ENCODE measurements at regions not wholly inside any gene's neighbourhood (a gene's known extent, or its start where the extent isn't known, plus 50 kb on each side); places are given as distances from the start of the nearest gene placed in this dataset.
A peak's percentile ranks its signal among the peaks of the same experiment; 100 is the strongest.
"Not testable (repeated sequence)": the region's sequence is repeated elsewhere in the genome, so short reads cannot be mapped to it uniquely, and the experiment has no call there.

- no peak for DNase-seq (ENCODE audit: low spot score)
Measured at GRCh38 chr13:28573595-28574373, 78.9 kb upstream of the FLT1 start.

DNA sequence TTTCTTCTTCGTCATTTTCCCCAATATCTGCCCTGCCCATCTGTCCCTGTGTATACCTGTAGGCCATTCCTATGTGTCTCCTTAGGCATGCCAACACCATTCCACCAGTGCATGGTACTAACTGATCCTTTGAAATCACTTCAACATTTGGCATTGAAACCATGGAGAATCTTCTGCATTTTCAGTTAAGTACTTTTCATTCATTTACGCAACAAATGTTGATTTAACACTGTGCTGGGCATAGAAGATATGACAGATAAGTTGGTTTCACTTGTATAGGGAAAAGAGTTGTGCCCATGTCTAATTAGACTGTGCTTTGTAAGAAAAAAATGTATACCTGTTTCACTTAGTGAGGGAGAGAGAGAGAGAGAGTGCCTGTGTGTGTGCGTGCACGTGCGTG lies 77.9 kb upstream of the FLT1 start:
- no peak for DNase-seq (ENCODE audit: low spot score)

DNA sequence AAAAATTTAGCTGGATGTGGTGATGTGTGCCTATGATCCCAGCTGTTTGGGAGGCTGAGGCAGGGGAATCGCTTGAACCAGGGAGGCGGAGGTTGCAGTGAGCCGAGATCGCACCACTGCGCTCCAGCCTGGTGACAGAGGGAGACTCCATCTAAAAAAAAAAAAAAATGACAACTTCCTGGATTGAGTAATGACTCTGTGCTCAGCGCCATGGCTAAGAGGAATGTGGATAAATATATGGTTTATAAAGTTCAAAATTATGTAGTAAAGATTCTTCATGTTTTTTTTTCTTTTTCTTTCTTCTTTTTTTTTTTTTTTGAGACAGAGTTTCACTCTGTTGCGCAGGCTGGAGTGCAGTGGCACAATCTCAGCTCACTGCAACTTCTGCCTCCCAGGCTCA lies 75.4 kb upstream of the FLT1 start:
- DNase-seq (ENCODE audit: low spot score): not testable (repeated sequence)

DNA sequence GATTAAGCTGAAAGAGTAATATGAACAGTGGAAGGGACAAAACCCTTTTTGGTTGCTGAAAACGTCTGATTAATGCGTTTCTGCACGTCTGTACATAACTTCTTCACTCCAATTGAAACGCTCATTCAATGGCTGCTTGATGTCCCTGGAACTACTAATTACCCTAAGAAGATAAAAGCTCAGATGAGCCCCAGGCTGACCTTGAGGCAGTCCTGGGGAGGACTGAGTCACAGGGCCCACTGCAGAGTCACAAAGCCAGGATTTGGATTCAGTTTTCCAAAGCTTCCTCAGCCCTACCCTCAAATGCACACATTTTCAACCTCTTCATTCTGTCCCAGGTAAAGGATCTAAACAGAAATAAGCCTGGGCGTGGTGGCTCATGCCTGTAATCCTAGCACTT lies 75.0 kb upstream of the FLT1 start:
- no peak for DNase-seq (ENCODE audit: low spot score)

DNA sequence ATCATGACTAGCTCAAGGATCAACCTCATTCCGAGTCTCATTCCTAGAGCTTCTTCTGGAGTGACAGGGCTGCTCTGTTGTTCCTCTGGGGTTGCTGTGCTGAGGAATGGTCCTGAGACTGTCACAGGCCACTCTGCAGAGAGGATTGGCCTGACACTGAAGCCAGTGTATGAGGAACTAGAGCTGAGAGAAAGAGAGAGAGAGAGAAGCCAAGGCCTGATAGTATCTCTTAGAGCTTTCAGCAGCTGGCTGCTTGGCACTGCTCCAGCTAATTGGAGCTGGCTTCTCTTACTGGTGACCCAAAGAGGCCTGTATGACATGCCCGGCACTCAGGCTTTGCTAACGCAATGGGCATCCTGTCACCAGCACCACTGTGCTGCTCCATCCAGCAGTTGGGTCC lies 73.4 kb upstream of the FLT1 start:
- DNase-seq (ENCODE audit: low spot score): peak; percentile 69

DNA sequence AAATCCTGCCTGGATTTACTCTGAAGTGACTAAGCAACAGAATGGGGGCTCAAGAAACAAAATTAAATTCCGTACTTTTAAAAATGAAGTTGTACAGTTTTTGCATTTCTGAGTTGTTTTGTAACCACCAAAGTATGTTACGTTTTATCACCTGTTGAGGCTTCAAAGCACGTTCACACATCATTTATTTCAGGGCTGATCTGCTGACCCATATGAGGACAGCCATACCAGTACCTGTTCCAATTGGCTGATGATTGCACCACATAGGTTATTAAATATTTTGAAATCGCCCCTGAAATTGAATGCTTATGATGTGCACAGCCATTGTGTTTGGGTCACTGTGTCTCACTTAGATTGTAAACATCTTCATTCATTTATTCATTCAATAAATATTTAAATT lies 72.0 kb upstream of the FLT1 start:
- no peak for DNase-seq (ENCODE audit: low spot score)

GRCh38 chr13:28566283-28566682 lies 71.4 kb upstream of the FLT1 start:
- no peak for DNase-seq (ENCODE audit: low spot score)

DNA sequence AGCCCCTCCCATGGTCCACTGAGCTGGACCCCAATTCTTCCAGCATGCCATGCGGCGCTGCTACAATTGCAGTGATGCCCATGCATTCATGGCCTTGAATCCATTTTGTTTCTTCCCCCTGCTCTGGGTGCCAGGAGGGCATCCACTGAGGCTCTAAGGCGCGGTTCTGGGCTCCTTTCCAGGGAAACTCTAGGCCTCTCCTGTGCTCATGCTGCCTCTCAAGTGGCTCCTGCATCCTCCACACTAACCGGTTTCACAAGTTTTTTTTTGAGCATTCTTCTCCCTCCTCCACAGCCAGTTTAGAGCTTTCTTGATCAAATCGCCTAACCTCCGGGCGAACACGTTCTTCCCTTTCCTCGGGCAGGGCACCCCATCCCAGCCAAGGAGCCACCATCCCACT lies 69.1 kb upstream of the FLT1 start:
- peak; percentile 47 for DNase-seq (ENCODE audit: low spot score)

DNA sequence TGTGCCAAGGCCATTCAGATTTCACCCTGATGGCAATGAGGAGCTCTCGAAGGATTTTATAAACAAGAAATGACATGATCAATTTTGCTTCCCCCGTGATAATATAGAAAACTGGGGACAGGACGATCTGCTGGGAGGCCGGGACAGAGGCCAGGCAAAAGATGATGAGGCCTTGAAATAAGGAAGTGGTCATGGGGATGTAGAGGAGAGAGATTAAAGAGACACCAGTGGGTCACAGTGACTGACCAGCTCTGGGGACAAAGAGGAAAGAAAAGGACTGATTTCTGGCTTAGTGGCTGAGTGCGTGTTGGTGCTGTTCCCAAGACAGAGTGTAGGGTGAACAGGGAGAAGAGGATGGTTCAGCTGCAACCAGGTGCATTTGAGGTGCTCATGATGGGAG lies 68.7 kb upstream of the FLT1 start:
- DNase-seq (ENCODE audit: low spot score): no peak

DNA sequence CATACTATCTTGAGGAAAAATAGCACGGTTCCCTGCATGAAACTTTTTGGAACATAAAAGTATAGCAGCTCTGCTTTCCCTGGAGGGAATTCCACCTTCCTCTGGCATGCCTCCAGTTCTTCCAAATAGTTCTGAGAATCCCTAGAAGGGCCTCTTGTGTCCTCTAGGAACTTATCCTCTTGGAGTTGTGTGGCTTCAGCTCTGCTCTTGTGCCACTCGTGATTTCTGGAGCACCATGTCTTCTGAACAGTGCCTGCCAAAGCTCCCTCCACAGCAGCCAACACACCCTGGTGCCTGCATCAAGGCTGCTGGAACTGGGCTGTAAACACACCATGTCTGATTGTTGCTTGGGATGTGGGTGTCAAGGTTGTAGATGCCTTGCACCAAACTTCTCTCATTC lies 65.7 kb upstream of the FLT1 start:
- DNase-seq (ENCODE audit: low spot score): no peak

DNA sequence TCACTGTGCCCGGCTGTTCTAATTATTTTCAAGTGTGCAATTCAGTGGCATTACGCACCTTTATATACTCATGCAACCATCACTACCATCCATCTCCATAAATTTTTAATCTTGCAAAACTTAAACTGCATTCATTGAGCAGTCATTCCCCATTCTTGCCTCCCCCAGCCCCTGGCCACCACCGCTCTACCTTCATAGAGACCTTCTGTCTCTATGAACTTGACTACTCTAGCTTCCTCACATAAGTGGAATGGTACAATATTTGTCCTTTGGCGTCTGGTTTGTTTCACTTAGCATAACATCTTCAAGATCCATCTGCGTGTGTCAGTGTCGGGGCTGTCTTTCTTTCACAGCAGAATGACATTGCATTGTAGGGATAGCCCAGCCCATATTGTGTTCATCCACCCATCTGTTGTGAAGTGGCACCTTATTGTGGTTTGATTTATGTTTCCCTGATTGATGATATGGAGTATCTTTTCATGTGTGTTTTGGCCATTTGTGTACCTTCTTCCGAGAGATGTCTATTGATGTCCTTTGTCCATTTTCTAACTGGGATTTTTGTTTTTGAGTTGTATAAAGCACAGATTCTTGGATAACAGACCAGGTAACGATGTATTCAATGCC lies 64.8 kb upstream of the FLT1 start:
- no peak for DNase-seq (ENCODE audit: low spot score)

GRCh38 chr13:28558567-28558966 lies 63.6 kb upstream of the FLT1 start:
- DNase-seq (ENCODE audit: low spot score): no peak

DNA sequence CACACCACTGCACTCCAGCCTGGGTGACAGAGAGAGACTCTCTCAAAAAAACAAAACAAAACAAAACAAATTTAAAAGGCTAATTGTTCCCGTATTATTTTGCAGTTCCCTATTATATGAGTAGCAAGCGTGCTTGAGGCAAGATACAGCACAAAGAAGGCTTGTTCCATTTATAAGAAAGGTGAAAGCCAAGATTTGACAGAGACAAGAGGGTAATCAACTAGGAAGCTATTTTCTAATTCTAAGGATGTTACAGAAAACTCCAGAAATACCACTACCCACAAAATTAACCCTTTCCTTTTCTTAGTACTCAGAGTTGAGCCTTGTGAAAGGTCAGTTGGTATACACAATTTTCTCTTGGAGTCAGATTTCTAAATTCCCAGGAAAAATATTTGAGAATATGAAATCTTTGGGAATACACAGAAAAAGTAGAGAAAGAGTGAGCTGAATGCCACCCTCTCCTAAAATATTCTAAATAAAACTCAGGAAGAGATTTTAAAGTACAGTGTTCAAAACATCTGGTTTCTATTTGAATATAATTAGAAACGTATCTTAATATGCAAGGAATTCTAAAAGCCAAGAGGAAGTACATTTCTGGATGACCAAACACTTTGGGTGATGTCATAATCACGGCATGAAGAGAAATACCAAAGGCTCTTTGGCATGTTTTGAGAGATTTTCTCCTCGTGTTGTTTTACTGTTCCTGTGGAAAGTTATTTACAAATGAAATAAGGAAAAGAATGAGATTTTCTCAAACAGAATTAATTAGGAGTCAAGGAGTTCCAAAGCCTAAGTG lies 63.0 kb upstream of the FLT1 start:
- peak; percentile 72 for DNase-seq (ENCODE audit: low spot score)

GRCh38 chr13:28555096-28555495 lies 60.2 kb upstream of the FLT1 start:
- peak; percentile 13 for DNase-seq (ENCODE audit: low spot score)

GRCh38 chr13:28553971-28554370 lies 59.0 kb upstream of the FLT1 start:
- DNase-seq (ENCODE audit: low spot score): no peak

DNA sequence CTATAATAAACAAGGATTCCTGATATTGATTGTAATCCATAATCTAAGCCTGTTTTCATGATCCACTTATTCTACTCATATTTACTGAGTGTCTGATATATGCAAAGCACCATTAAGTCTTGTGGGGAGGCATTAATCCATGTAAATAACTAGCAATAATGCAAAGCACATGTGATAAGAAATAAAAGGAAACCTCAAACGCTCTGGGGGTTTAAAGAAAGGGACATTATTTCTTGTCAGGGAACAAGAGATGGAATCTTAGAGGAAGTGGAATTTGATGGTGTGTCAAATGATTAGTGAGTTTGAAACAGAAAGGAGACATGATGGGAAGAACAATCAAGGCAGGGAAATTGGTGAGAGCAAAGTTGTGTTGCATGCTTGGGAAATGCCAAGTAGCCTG lies 57.4 kb upstream of the FLT1 start:
- no peak for DNase-seq (ENCODE audit: low spot score)

GRCh38 chr13:28551498-28551895 lies 56.6 kb upstream of the FLT1 start:
- DNase-seq (ENCODE audit: low spot score): no peak

DNA sequence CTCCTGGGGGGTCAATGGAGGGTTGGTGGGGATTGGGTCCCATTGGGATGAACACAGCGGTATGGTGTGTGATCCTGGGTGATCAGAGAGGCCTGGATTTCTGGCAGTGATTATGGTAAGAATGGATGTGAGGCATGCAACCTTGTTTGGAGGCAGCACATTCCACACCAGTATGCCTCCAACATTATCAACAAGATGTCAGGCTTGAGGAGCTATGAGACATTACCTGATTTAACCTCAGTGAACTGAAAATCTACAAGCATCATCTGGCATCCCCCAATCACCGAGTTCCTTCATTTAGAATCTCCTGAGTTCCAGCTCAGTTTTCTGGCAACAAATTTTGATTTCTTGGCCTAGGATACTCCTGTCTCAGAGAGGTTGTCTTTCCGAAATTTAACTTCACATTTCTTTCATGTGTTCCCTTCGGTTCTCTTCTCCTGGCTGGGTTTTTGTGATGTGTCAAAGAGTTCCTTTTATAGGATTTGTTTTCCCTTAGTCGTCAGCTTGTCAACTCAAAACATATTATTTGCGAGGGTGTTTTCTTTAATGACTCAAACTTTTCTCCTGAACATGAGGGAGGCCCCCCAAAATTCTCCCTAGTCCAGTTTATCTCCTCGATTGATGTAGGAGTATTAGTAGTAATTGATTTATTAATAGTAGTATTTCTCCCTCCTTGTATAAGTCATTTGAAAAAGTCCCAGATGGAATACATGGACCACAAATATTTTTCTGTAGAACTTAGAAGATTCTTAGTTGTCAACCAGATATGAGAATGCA lies 56.0 kb upstream of the FLT1 start:
- DNase-seq (ENCODE audit: low spot score): no peak

- DNase-seq (ENCODE audit: low spot score): no peak
Measured at GRCh38 chr13:28550091-28550490, 55.2 kb upstream of the FLT1 start.

DNA sequence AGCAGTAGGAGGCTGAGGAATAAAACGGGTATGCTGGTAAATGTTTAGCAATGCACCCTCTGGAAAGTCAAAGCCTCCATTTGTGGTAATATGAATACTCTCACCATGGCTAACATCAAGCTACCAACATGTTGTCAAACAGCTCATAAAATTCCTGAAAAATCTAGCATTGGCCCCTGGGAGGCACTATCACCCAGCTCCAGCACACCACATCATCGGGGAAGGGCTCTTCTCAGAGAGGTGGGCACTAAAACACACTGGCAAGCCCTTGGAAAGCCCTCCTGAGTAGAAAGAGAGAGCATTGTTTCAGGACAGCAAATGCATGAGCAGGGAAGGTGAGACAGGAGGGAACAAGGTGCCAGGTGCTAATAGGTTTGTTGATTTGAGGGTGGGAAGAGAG lies 53.9 kb upstream of the FLT1 start:
- no peak for DNase-seq (ENCODE audit: low spot score)

DNA sequence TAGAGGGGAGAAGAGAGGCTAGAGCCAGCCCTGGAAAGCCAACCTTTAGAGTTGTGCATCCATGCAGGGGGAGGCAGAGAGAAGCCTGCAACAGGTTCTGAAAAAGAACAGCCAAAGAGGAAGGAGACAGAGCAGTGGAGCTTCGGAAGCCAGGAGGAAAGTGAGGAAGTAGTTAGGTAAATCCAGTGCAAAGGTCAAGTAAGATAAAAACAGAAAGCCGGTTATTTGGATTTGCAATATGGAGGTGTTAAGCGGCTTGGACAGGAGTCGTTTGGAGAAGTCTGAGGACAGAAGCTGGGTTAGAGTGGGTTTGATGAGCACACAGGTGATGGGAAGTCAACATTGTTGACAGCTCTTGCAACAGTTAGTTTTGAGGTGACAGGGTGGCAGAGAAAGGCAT lies 53.5 kb upstream of the FLT1 start:
- DNase-seq (ENCODE audit: low spot score): no peak

All from umbilical cord (tissue), 1 donor.